Progenitor cell of endocrine pancreas (in vitro differentiated cells): ENCODE measurements at regions not wholly inside any gene's neighbourhood (a gene's known extent, or its start where the extent isn't known, plus 50 kb on each side); places are given as distances from the start of the nearest gene placed in this dataset.

Source experiments
- DNase-seq: peaks from one replicate; pipeline ENCODE4 v3.0.0; 2021; ENCODE audit warnings: low spot score; ENCODE audit not compliant: unreplicated experiment
- H3K27ac Mint-ChIP-seq: 2 replicates; pipeline ENCODE4 v1.8.0; 2021; ENCODE audit warnings: mild to moderate bottlenecking, moderate library complexity, mixed read lengths
- H3K27me3 Mint-ChIP-seq: 2 replicates; pipeline ENCODE4 v1.8.0; 2021; ENCODE audit warnings: mixed read lengths
- H3K36me3 Mint-ChIP-seq: 2 replicates; pipeline ENCODE4 v1.8.0; 2022; ENCODE audit warnings: mixed read lengths; ENCODE audit not compliant: insufficient read depth
- H3K4me1 Mint-ChIP-seq: 2 replicates; pipeline ENCODE4 v1.8.0; 2021; ENCODE audit warnings: low read depth, mixed read lengths
- H3K4me3 Mint-ChIP-seq: 2 replicates; pipeline ENCODE4 v1.8.0; 2021; ENCODE audit warnings: low read depth, mild to moderate bottlenecking, moderate library complexity, mixed read lengths
- H3K9me3 Mint-ChIP-seq: 2 replicates; pipeline ENCODE4 v1.8.0; 2021; ENCODE audit warnings: low read depth, mixed read lengths
- CTCF ChIP-seq: fragments of 200-600 bp; sonication (generic); IDR thresholded peaks from one replicate; pipeline ENCODE4 v1.5.0; 2021; ENCODE audit warnings: antibody characterized with exemption, mild to moderate bottlenecking; ENCODE audit not compliant: unreplicated experiment

- DNase-seq, result no peak
- no peak for TF ChIP-seq CTCF
- H3K9me3 Mint-ChIP-seq, result peaks cover 55% of the 10 kb centered on the region
- H3K27ac Mint-ChIP-seq, result no peak overlapping the region
- peaks cover 46% of the 10 kb centered on the region for H3K36me3 Mint-ChIP-seq
- no peaks in the 10 kb centered on the region for H3K4me1 Mint-ChIP-seq
- H3K27me3 Mint-ChIP-seq, result no peaks in the 10 kb centered on the region
- no peak overlapping the region for H3K4me3 Mint-ChIP-seq
Observed at GRCh38 chrX:126448681-126449080, 103.9 kb downstream of the DCAF12L1 start.
